Cardiac muscle cell (in vitro differentiated cells and primary cell): ENCODE measurements at regions not wholly inside any gene's neighbourhood (a gene's known extent, or its start where the extent isn't known, plus 50 kb on each side); places are given as distances from the start of the nearest gene placed in this dataset.

Source experiments
- DNase-seq, 2 donors: peaks; one replicate each; pipeline versions ENCODE4 v3.0.0 to v3.0.0-alpha.2; 2010 to 2017; ENCODE audit warnings: low read depth in 1 of 2, low spot score in 1 of 2
- H3K27ac ChIP-seq: fragments of 200-600 bp; sonication (generic); 2 replicates; pipeline ENCODE4 v1.5.1; 2016
- H3K27me3 ChIP-seq: fragments of 200-600 bp; sonication (generic); 2 replicates; pipeline ENCODE4 v1.6.0; 2016; ENCODE audit warnings: control low read depth
- H3K36me3 ChIP-seq: fragments of 200-600 bp; sonication (generic); 2 replicates; pipeline ENCODE4 v1.5.1; 2016; ENCODE audit warnings: control low read depth
- H3K4me1 ChIP-seq: fragments of 200-600 bp; sonication (generic); 2 replicates; pipeline ENCODE4 v1.8.1; 2017; ENCODE audit warnings: low read depth, mild to moderate bottlenecking, mixed run types
- H3K4me3 ChIP-seq: fragments of 200-600 bp; sonication (generic); 2 replicates; pipeline ENCODE4 v1.5.1; 2016; ENCODE audit warnings: mild to moderate bottlenecking
- H3K9me3 ChIP-seq: fragments of 200-600 bp; sonication (generic); 2 replicates; pipeline ENCODE4 v1.5.1; 2017; ENCODE audit warnings: low read depth, mild to moderate bottlenecking, control low read depth
- CTCF ChIP-seq: IDR thresholded peaks from 2 replicates; pipeline ENCODE4 v1.5.1; 2012; ENCODE audit warnings: low read depth, mild to moderate bottlenecking, low read length

- no peaks in the 10 kb centered on the region for H3K4me1 ChIP-seq
- H3K4me3 ChIP-seq, result no peak overlapping the region
- no peak for TF ChIP-seq CTCF
- H3K36me3 ChIP-seq, result no peaks in the 10 kb centered on the region
- no peak for DNase-seq
- no peaks in the 10 kb centered on the region for H3K9me3 ChIP-seq
- no peak overlapping the region for H3K27ac ChIP-seq
- no peaks in the 10 kb centered on the region for H3K27me3 ChIP-seq
These were observed 97.7 kb upstream of the TMEM170B start for GRCh38 chr6:11439876-11440275.

DNA sequence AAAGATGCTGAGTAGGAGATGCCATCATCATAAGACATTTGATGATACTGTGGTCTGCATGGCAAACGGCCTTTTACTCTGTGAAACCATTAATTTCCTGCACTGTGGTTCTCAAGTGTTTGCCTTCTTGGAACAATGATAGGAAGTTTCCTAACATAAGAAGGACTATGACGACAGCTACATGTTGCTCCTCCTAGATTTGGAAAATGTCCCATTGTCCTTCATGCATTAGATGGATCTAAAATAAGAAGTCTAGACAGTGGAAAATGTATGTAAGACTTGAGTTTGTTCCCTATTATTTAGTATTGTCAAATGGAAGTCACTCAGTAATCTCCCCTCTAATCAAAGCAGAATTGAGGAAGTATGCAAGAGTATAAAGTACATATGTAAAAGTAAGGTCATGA is 98.5 kb upstream of the TMEM170B start:
- DNase-seq, result peak in 1 of 2 donors; percentile 82

GRCh38 chr6:11437824-11438459 is 99.6 kb upstream of the TMEM170B start:
- no peaks in the 10 kb centered on the region for H3K4me1 ChIP-seq
- no peaks in the 10 kb centered on the region for H3K9me3 ChIP-seq
- H3K27me3 ChIP-seq, result no peaks in the 10 kb centered on the region
- no peak for DNase-seq
- no peaks in the 10 kb centered on the region for H3K36me3 ChIP-seq
- no peak overlapping the region for H3K4me3 ChIP-seq
- H3K27ac ChIP-seq, result no peak overlapping the region
- no peak for TF ChIP-seq CTCF

More for the DNA sequence above, 98.5 kb upstream of the TMEM170B start:
- H3K4me1 ChIP-seq, result no peaks in the 10 kb centered on the region
- no peak overlapping the region for H3K4me3 ChIP-seq
- no peaks in the 10 kb centered on the region for H3K36me3 ChIP-seq
- H3K27ac ChIP-seq, result no peak overlapping the region
- no peaks in the 10 kb centered on the region for H3K27me3 ChIP-seq
- H3K9me3 ChIP-seq, result no peaks in the 10 kb centered on the region
- no peak for TF ChIP-seq CTCF

- H3K36me3 ChIP-seq, result no peaks in the 10 kb centered on the region
- no peak for TF ChIP-seq CTCF
- H3K9me3 ChIP-seq, result no peaks in the 10 kb centered on the region
- no peak overlapping the region for H3K27ac ChIP-seq
- H3K27me3 ChIP-seq, result no peaks in the 10 kb centered on the region
- no peak for DNase-seq
- no peak overlapping the region for H3K4me3 ChIP-seq
- no peaks in the 10 kb centered on the region for H3K4me1 ChIP-seq
These were observed 100.9 kb upstream of the TMEM170B start for GRCh38 chr6:11436508-11437096.

GRCh38 chr6:11434565-11435326 is 102.8 kb upstream of the TMEM170B start:
- TF ChIP-seq CTCF, result no peak
- Histone ChIP-seq H3K36me3 (no peaks in the 10 kb centered on the region), H3K4me1 (no peaks in the 10 kb centered on the region), H3K9me3 (no peaks in the 10 kb centered on the region), H3K4me3 (no peak overlapping the region), H3K27me3 (no peaks in the 10 kb centered on the region), H3K27ac (no peak overlapping the region)
- DNase-seq, result peak in 1 of 2 donors; percentile 89
